ENCODE measurements at regions not wholly inside any gene's neighbourhood (a gene's known extent, or its start where the extent isn't known, plus 50 kb on each side); places are given as distances from the start of the nearest gene placed in this dataset.
"Not testable (repeated sequence)": the region's sequence is repeated elsewhere in the genome, so short reads cannot be mapped to it uniquely, and the experiment has no call there.

- TF ChIP-seq CTCF (IDR thresholded peaks at IDR 0.05; ENCODE audit: control extremely low read depth in 1 of 3, insufficient read depth in 1 of 3, low read depth in 1 of 3, low read length in 3 of 3); PHF8 (conservative IDR thresholded peaks at IDR 0.05; ENCODE audit: low read depth, low read length); JUN (IDR thresholded peaks at IDR 0.05; ENCODE audit: low read depth, low read length); ZNF274 (IDR thresholded peaks at IDR 0.05; ENCODE audit: borderline replicate concordance, extremely low read depth, low read length); POLR2A (IDR thresholded peaks at IDR 0.05; ENCODE audit: control extremely low read depth in 1 of 2, low read depth in 2 of 2, low read length in 2 of 2); RFX5 (IDR thresholded peaks at IDR 0.05; ENCODE audit: borderline replicate concordance, low read depth, low read length); CEBPB (IDR thresholded peaks at IDR 0.05; ENCODE audit: low read depth, low read length): not testable (repeated sequence)
Observed at GRCh38 chr7:56373314-56373713, 257.1 kb upstream of the NUPR2 start.

Data from H1 (cell line).